Effector memory CD8-positive, alpha-beta T cell (primary cell): ENCODE measurements at regions not wholly inside any gene's neighbourhood (a gene's known extent, or its start where the extent isn't known, plus 50 kb on each side); places are given as distances from the start of the nearest gene placed in this dataset.
"Not testable (repeated sequence)": the region's sequence is repeated elsewhere in the genome, so short reads cannot be mapped to it uniquely, and the experiment has no call there.

ENCODE experiments used
- ATAC-seq: fragments of 150-1000 bp; cut with Tn5 transposase; replicated peaks from 2 replicates; pipeline ENCODE4 v1.10.0; 2021; ENCODE audit warnings: mild to moderate bottlenecking, moderate library complexity
- DNase-seq, 3 experiments: peaks; one replicate each; pipeline ENCODE4 v3.0.0; 2021
- H3K27ac Mint-ChIP-seq, 2 donors: one replicate each; pipeline ENCODE4 v1.8.0; 2022; ENCODE audit warnings: mild to moderate bottlenecking in 2 of 2, mixed read lengths in 2 of 2, moderate library complexity in 2 of 2
- H3K27me3 Mint-ChIP-seq, 2 donors: one replicate each; pipeline ENCODE4 v1.8.0; 2022; ENCODE audit warnings: mixed read lengths in 2 of 2
- H3K36me3 Mint-ChIP-seq: one replicate; pipeline ENCODE4 v1.8.0; 2022; ENCODE audit warnings: mild to moderate bottlenecking, moderate library complexity, mixed read lengths; ENCODE audit not compliant: insufficient read depth
- H3K4me1 Mint-ChIP-seq, 2 donors: one replicate each; pipeline ENCODE4 v1.8.0; 2022; ENCODE audit warnings: low read depth in 2 of 2, mixed read lengths in 2 of 2
- H3K4me3 Mint-ChIP-seq, 2 donors: one replicate each; pipeline ENCODE4 v1.8.0; 2022; ENCODE audit warnings: mild to moderate bottlenecking in 2 of 2, mixed read lengths in 2 of 2, moderate library complexity in 2 of 2
- H3K9me3 Mint-ChIP-seq, 2 donors: one replicate each; pipeline ENCODE4 v1.8.0; 2022; ENCODE audit warnings: mixed read lengths in 2 of 2

DNA sequence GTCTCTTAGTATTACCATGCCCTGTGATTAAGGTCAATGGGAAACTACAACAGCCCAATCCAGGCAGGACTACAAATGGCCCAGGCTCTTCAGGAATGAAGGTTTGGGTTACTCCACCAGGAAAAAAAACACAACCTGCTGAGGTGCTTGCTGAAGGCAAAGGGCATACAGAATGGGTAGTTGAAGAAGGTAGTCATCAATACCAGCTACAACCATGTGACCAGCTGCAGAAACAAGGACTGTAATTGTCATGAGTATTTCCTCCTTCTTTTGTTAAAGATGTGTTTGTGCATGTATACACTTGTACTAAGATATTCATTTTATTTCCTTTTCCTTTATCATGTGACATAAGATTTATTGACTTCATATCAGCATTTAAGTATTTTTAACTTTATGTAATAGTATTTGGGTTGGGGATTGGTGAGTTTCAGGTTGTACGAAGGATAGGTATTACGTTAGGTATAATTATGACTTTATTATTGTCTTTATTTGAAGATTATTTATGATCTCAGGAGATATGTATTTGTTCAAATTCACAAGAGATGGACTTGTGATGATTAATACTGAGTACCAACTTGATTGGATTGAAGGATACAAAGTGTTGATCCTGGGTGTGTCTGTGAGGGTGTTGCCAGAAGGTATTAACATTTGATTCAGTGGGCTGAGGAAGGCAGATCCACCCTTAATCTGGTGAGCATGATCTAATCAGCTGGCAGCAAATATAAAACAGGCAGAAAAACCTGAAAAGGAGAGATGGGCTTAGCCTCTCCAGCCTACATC lies 256.0 kb upstream of the ATXN7L3B start:
- not testable (repeated sequence) for H3K36me3 Mint-ChIP-seq, H3K27me3 Mint-ChIP-seq, H3K27ac Mint-ChIP-seq, H3K9me3 Mint-ChIP-seq, DNase-seq, H3K4me1 Mint-ChIP-seq, ATAC-seq, H3K4me3 Mint-ChIP-seq

DNA sequence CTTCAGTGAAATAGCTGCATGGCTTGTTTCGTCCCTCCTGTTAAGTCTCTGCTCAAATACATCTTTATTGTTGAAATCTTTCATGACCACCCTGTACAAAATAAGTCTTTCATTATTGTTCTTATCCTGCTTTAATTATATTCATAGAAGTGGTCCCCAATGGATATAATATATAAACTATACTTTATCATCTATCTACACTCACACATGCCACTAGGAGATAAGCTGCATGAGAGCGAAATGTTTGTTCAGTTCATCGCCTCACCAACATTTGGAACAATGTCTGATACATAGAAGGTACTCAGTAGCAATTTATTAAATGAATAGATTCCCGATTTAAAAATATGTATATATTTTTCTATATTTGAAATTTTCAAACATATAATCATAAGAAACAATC lies 254.0 kb upstream of the ATXN7L3B start:
- Mint-ChIP-seq H3K4me1 (no peaks in the 10 kb centered on the region), H3K27me3 (no peaks in the 10 kb centered on the region), H3K36me3 (no peaks in the 10 kb centered on the region), H3K27ac (no peak overlapping the region), H3K9me3 (no peaks in the 10 kb centered on the region), H3K4me3 (no peak overlapping the region)
- no peak for DNase-seq
- ATAC-seq, result no peak

DNA sequence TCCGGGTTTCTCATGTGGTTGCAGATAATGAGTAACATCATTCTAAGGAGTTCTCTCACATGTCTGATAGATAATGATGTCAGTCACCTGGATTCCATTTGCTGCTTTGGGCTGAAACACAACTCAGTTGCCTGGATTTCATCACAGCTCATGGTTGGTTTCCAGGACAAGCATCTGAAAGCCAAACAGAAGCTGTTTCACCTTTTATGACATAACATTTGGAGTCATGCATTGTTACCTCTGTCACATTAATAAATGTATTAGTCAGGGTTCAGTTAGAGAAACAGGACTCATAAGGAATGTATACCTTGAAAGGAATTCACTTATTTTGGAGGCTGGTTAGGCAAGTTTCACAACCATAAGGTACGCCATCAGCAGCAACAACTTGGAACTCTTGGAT lies 251.9 kb upstream of the ATXN7L3B start:
- H3K4me1 Mint-ChIP-seq, result no peaks in the 10 kb centered on the region
- no peak for DNase-seq

DNA sequence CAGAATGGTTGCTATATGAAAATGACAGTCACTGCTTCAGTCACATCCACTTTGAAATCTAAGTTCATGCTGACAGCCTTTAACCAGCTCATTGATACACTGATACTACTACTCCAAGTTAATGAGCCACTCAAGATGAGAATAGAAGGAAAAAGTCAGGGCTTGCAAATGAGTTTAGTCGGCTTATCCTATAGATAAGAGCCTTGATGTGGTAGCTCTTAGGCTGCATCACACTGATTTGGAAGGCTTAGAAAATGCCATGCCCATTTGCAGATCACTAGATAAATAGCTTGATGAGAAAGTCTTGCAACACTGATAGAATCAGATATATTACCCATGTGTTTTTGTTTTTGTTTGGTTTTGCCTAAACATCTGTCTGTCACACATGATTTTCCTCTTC lies 251.4 kb upstream of the ATXN7L3B start:
- DNase-seq (no peak), ATAC-seq (no peak)
- no peaks in the 10 kb centered on the region for H3K4me1 Mint-ChIP-seq
- no peaks in the 10 kb centered on the region for H3K36me3 Mint-ChIP-seq
- no peaks in the 10 kb centered on the region for H3K27me3 Mint-ChIP-seq
- H3K9me3 Mint-ChIP-seq, result no peaks in the 10 kb centered on the region
- H3K4me3 Mint-ChIP-seq, result no peak overlapping the region
- no peak overlapping the region for H3K27ac Mint-ChIP-seq

More for the DNA sequence above, 251.9 kb upstream of the ATXN7L3B start:
- Mint-ChIP-seq H3K36me3 (no peaks in the 10 kb centered on the region), H3K9me3 (no peaks in the 10 kb centered on the region), H3K27me3 (no peaks in the 10 kb centered on the region), H3K27ac (no peak overlapping the region), H3K4me3 (no peak overlapping the region)
- no peak for ATAC-seq

DNA sequence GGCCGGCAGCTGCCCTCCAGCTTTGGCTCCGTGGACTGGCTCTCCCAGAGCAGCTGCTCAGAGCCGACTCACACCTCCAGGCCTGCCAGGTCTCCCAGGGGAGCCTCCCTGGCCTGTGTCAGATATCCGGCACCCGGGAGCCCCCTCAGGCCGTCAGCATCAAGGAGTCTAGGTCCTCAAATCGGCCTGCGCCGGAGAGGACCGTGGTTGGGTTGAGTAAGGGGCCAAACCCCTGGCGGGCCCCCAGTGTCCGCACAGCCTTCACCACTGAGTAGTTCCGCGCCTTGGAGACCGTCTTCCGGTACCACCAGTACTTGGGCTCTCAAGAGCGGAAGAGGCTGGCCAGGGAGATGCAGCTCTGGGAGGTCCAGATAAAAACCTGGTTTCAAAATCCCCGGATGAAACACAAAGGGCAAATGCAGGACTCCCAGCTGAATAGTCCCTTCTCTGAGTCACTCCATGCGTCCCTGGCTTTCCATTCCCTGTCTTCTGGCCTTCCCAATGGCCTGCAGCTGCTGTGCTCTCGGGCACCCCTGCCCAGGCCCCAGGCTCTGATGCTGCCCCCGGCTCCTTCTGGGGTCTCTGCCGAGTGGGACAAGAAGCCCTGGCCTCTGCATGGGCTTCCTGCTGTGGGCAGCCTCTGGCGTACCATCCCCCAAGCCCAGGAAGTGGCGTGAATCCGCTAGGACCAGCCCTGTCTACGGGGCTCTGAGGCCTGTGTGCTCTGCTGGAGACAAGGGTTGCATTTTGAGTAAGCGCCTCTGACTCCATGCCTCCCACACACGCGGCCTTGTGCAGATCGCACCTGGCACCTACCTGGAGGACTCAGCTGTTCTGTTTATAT lies 245.1 kb upstream of the ATXN7L3B start:
- DNase-seq (no peak), ATAC-seq (no peak)
- H3K36me3 Mint-ChIP-seq, result no peaks in the 10 kb centered on the region
- no peaks in the 10 kb centered on the region for H3K27me3 Mint-ChIP-seq
- H3K9me3 Mint-ChIP-seq, result no peaks in the 10 kb centered on the region
- H3K4me1 Mint-ChIP-seq, result no peaks in the 10 kb centered on the region
- no peak overlapping the region for H3K4me3 Mint-ChIP-seq
- no peak overlapping the region for H3K27ac Mint-ChIP-seq

DNA sequence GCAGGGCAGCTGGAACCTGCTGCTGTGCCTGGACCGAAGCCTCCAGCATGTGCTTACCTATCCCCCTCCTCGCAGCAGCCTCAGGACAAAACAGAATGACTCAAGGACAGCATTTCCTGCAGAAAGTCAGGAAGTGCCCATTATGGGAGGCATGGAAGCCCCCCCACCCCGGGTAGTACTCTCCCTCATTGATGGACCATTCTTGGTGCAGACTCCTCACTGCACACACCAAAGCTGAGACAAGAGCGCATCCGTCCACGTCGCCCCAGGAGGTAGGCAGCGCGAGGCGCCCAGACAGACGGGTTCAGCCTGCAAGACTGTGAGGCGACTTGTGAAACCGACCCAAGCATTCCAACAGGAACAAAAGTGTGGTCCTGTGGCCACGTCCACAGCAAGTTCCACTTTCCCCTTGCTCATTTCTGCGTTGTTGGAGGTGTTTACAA lies 243.9 kb upstream of the ATXN7L3B start:
- DNase-seq, result no peak
- no peak overlapping the region for H3K4me3 Mint-ChIP-seq
- H3K27ac Mint-ChIP-seq, result no peak overlapping the region
- no peak for ATAC-seq
- H3K9me3 Mint-ChIP-seq, result no peaks in the 10 kb centered on the region
- no peaks in the 10 kb centered on the region for H3K27me3 Mint-ChIP-seq
- no peaks in the 10 kb centered on the region for H3K4me1 Mint-ChIP-seq
- H3K36me3 Mint-ChIP-seq, result no peaks in the 10 kb centered on the region

DNA sequence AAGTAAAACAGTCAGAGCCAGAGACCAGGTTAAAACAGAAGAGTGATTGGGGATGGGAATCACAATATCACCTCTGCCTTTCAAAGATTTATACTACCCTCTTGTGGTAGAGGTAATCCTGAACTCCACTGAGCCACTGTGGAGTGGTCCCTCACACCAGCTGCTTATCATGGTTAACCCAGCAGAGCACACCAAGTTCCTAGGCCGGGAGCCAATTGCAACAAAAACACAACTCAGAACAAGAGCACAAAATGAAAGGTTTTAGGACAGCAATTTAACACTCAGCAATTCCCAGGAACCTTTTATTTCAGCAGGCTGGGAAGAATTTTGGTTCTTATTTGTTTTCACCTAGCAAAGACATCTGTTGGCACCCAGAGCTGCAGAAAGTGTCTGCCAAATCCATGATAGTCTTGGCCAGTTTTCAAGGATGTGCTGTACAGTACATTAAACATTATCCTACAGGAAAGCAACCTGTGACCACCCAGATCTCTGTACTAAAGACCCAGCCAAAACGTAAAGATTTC lies 220.5 kb upstream of the ATXN7L3B start:
- Mint-ChIP-seq H3K4me1 (no peaks in the 10 kb centered on the region), H3K4me3 (no peak overlapping the region), H3K36me3 (no peaks in the 10 kb centered on the region), H3K9me3 (no peaks in the 10 kb centered on the region), H3K27me3 (no peaks in the 10 kb centered on the region), H3K27ac (no peak overlapping the region)
- DNase-seq, result no peak
- no peak for ATAC-seq

DNA sequence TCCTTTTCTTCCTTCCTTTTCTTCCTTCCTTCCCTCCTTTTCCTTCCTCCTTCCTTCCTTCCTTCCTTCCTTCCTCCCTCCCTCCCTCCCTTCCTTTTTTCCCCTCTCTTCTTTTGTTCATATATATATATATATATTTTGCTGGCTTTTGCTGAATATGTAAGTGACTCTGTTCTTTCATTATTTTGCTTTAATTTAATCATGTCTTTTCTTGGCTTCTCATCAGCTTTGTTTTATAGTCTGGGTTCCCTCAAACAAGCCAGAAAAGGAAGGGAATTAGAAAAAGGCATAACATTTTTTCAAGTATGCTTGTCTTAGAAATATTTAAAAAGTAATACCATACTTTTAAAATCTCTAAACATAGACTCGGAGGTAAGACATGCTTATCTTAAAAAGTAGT lies 219.9 kb upstream of the ATXN7L3B start:
- no peaks in the 10 kb centered on the region for H3K4me1 Mint-ChIP-seq
- H3K36me3 Mint-ChIP-seq, result no peaks in the 10 kb centered on the region
- H3K27ac Mint-ChIP-seq, result no peak overlapping the region
- H3K9me3 Mint-ChIP-seq, result no peaks in the 10 kb centered on the region
- no peaks in the 10 kb centered on the region for H3K27me3 Mint-ChIP-seq
- H3K4me3 Mint-ChIP-seq, result no peak overlapping the region
- ATAC-seq (no peak), DNase-seq (no peak)

DNA sequence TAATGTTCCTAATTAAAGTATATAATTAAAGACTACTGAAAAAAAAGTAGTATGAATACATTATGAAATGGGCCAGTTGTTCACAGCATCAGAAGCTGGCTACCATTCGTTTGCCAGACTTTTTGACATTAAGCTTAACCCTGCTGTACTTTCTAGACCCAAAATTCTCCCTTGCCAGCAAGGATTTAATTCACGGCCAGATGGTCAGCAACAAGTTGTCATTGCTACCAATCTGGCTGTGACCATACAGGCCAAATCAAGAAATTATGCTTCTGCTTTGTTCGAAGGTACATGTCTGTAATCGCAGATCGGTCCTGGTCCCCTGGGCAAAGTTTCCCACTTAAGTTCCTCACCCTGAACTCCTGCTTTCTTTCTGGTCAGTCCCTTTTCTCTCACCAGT lies 217.7 kb upstream of the ATXN7L3B start:
- no peak for ATAC-seq
- no peak overlapping the region for H3K4me3 Mint-ChIP-seq
- H3K9me3 Mint-ChIP-seq, result no peaks in the 10 kb centered on the region
- no peak overlapping the region for H3K27ac Mint-ChIP-seq
- H3K4me1 Mint-ChIP-seq, result no peaks in the 10 kb centered on the region
- no peak for DNase-seq
- no peaks in the 10 kb centered on the region for H3K36me3 Mint-ChIP-seq
- no peaks in the 10 kb centered on the region for H3K27me3 Mint-ChIP-seq

DNA sequence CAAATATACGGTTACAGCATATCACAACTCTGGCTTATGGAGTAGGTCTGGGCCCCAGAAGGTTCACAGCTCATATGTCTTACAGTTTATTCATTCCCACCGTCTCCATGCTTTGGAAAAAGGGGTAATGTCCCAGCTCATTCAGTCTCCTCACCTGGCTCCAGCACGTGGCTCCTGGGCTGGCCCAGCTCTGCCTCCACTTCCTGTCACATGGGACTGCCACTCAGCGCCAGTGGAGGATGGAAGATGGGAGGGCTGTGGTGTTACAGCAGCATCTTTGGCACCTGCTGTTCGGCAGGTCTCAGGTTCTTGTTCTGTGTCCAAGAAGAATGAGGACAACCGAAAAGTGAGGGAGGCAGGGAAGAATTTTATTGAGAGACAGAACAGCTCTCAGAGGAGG lies 216.3 kb upstream of the ATXN7L3B start:
- no peak overlapping the region for H3K27ac Mint-ChIP-seq
- no peaks in the 10 kb centered on the region for H3K4me1 Mint-ChIP-seq
- no peaks in the 10 kb centered on the region for H3K36me3 Mint-ChIP-seq
- DNase-seq (no peak), ATAC-seq (no peak)
- H3K27me3 Mint-ChIP-seq, result no peaks in the 10 kb centered on the region
- no peak overlapping the region for H3K4me3 Mint-ChIP-seq
- no peaks in the 10 kb centered on the region for H3K9me3 Mint-ChIP-seq

DNA sequence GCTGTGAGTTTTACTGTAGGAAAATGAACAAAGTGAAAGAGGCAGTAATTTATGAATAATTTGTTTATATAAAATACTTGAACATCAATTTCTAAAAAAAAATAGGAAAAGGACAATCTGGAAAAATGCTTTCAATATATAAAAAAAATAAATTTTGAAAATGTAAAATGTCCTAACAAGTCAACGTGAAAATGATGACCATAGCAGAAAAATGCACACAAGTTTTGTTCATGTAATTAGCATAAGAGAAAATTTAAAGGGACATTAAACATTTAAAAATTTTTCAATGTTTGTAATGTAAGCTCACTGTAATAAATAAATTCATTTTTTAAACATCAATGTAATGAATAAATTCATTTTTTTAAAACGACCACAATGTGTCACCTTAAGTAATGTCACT lies 214.8 kb upstream of the ATXN7L3B start:
- ATAC-seq (no peak), DNase-seq (no peak)
- H3K27me3 Mint-ChIP-seq, result no peaks in the 10 kb centered on the region
- H3K9me3 Mint-ChIP-seq, result no peaks in the 10 kb centered on the region
- no peak overlapping the region for H3K4me3 Mint-ChIP-seq
- no peaks in the 10 kb centered on the region for H3K4me1 Mint-ChIP-seq
- H3K36me3 Mint-ChIP-seq, result no peaks in the 10 kb centered on the region
- no peak overlapping the region for H3K27ac Mint-ChIP-seq

DNA sequence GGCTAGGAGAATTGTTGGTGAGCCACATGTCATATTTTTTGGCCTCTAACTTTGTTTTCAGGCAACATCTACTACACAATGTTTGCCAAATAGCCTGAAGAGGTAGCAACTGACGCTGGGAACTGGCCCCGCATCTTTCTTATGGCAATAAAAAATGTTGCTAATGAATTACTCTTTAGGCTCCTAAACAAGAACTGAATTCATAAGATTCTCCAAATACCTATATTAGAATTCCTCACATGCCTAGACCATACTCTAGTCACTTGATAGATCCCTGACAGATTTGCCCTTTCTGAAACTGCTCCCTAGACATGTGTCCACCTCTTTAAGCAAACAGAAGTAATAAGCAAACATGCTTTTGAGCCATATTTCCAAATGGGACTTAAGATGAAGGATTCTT lies 209.0 kb upstream of the ATXN7L3B start:
- ATAC-seq, result no peak
- no peak for DNase-seq
- H3K27me3 Mint-ChIP-seq, result no peaks in the 10 kb centered on the region
- H3K4me3 Mint-ChIP-seq, result no peak overlapping the region
- H3K9me3 Mint-ChIP-seq, result no peaks in the 10 kb centered on the region
- H3K27ac Mint-ChIP-seq, result no peak overlapping the region
- no peaks in the 10 kb centered on the region for H3K36me3 Mint-ChIP-seq
- no peaks in the 10 kb centered on the region for H3K4me1 Mint-ChIP-seq

DNA sequence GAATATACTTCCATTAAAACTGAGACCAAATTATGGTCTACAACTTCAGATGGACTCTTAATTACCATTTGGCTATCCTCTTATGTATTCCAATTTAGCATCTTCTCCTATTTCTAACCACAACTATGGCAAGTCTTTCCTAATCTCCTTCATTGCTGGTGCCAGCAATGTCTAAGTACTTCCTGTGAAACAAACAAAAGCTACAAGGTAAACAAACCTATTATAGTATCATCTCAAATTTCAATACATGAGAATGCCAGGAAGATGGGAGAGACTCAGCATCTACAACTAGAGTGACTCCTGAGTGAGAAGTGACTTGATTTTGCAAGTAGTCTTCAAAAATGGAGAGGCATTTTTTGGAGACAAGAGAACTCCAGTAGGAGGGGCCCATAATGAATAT lies 202.9 kb upstream of the ATXN7L3B start:
- Mint-ChIP-seq H3K4me3 (no peak overlapping the region), H3K27me3 (no peaks in the 10 kb centered on the region), H3K36me3 (no peaks in the 10 kb centered on the region), H3K4me1 (no peaks in the 10 kb centered on the region), H3K9me3 (no peaks in the 10 kb centered on the region), H3K27ac (no peak overlapping the region)
- ATAC-seq, result no peak
- DNase-seq, result no peak

DNA sequence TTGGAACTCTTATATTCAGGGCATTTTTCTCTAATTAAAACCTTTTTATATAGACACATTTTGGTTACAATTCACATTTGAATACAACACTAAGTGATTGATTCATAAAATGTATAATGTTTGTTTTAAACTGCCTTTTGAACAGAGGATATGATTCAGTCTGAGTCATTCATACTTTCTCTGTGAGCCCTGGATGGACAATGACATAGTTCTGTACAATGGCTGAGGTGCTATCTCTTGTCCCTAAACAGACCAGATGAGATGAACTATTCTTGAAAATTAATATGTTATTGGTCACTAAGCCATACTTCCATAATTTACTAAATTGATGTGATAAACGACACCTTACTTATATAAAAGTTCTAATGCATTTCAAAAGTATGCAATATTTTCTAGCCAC lies 199.7 kb upstream of the ATXN7L3B start:
- ATAC-seq, result no peak
- H3K27ac Mint-ChIP-seq, result no peak overlapping the region

More for the DNA sequence above, 199.7 kb upstream of the ATXN7L3B start:
- no peak for DNase-seq
- Mint-ChIP-seq H3K36me3 (no peaks in the 10 kb centered on the region), H3K4me1 (no peaks in the 10 kb centered on the region), H3K9me3 (no peaks in the 10 kb centered on the region), H3K27me3 (no peaks in the 10 kb centered on the region), H3K4me3 (no peak overlapping the region)
